Endodermal cell (in vitro differentiated cells): ENCODE measurements at regions not wholly inside any gene's neighbourhood (a gene's known extent, or its start where the extent isn't known, plus 50 kb on each side); places are given as distances from the start of the nearest gene placed in this dataset.

Experiments
- DNase-seq: peaks from one replicate; pipeline ENCODE4 v3.0.0-alpha.2; 2017
- H3K27ac ChIP-seq: 2 replicates; pipeline ENCODE4 v1.5.1; 2013; ENCODE audit warnings: mild to moderate bottlenecking, low read depth, low read length, moderate library complexity
- H3K27me3 ChIP-seq: 2 replicates; pipeline ENCODE4 v1.6.1; 2013; ENCODE audit warnings: mild to moderate bottlenecking, low read length, moderate library complexity; ENCODE audit not compliant: insufficient read depth, control insufficient read depth, poor library complexity, severe bottlenecking
- H3K36me3 ChIP-seq: 2 replicates; pipeline ENCODE4 v1.7.0; 2013; ENCODE audit warnings: mild to moderate bottlenecking, low read length, moderate library complexity; ENCODE audit not compliant: control insufficient read depth, insufficient read depth
- H3K4me1 ChIP-seq: one replicate; pipeline ENCODE4 v1.7.0; 2013; ENCODE audit warnings: low read length; ENCODE audit not compliant: control insufficient read depth, insufficient read depth
- H3K4me3 ChIP-seq: 2 replicates; pipeline ENCODE4 v1.5.1; 2013; ENCODE audit warnings: mild to moderate bottlenecking, low read length, moderate library complexity
- H3K9ac ChIP-seq: 2 replicates; pipeline ENCODE4 v1.6.1; 2013; ENCODE audit warnings: mild to moderate bottlenecking, low read length, moderate library complexity; ENCODE audit not compliant: poor library complexity, severe bottlenecking; ENCODE audit errors: extremely low read depth
- H3K9me3 ChIP-seq: 2 replicates; pipeline ENCODE4 v1.6.1; 2013; ENCODE audit warnings: mild to moderate bottlenecking, low read length, moderate library complexity; ENCODE audit not compliant: control insufficient read depth
- H3K27ac Mint-ChIP-seq: 2 replicates; pipeline ENCODE4 v1.8.0; 2020; ENCODE audit warnings: mixed read lengths
- H3K27me3 Mint-ChIP-seq: 2 replicates; pipeline ENCODE4 v1.8.0; 2021; ENCODE audit warnings: mild to moderate bottlenecking, mixed read lengths; ENCODE audit not compliant: insufficient read depth
- H3K36me3 Mint-ChIP-seq: 2 replicates; pipeline ENCODE4 v1.8.0; 2020; ENCODE audit warnings: low read depth, mixed read lengths
- H3K4me1 Mint-ChIP-seq: 2 replicates; pipeline ENCODE4 v1.8.0; 2020; ENCODE audit warnings: mixed read lengths
- H3K4me3 Mint-ChIP-seq: 2 replicates; pipeline ENCODE4 v1.8.0; 2020; ENCODE audit warnings: mild to moderate bottlenecking, moderate library complexity, mixed read lengths
- H3K9me3 Mint-ChIP-seq: 2 replicates; pipeline ENCODE4 v1.8.0; 2020; ENCODE audit warnings: mild to moderate bottlenecking, mixed read lengths
- CTCF ChIP-seq: fragments of 200-600 bp; sonication (generic); conservative IDR thresholded peaks from 2 replicates; pipeline ENCODE4 v1.5.0; 2021; ENCODE audit warnings: antibody characterized with exemption, mild to moderate bottlenecking
- WGBS, 2 experiments: methylation state at CpG; one replicate each; pipeline versions ENCODE4 v1.1.5 to v1.1.7; 2013; ENCODE audit warnings: missing lambda C conversion rate in 2 of 2, mixed read lengths in 1 of 2; ENCODE audit not compliant: insufficient coverage in 1 of 2, insufficient read length in 1 of 2; 5-methylcytosine and 5-hydroxymethylcytosine counted together

GRCh38 chr18:10113121-10114022 lies 199.6 kb downstream of the VAPA start:
- H3K9me3 ChIP-seq = no peaks in the 10 kb centered on the region
- no peaks in the 10 kb centered on the region for H3K36me3 ChIP-seq
- Mint-ChIP-seq H3K36me3 (no peaks in the 10 kb centered on the region), H3K9me3 (no peaks in the 10 kb centered on the region), H3K4me3 (no peak overlapping the region), H3K27me3 (no peaks in the 10 kb centered on the region), H3K27ac (no peak overlapping the region), H3K4me1 (peaks cover 12% of the 10 kb centered on the region)
- WGBS, 2 experiments = 89 to 94% methylated on average over 7 to 8 of the region's 8 CpGs
- DNase-seq = no peak
- H3K27me3 ChIP-seq = no peaks in the 10 kb centered on the region
- no peaks in the 10 kb centered on the region for H3K4me1 ChIP-seq
- H3K9ac ChIP-seq = no peak overlapping the region
- H3K27ac ChIP-seq = no peak overlapping the region
- H3K4me3 ChIP-seq = no peak overlapping the region
- no peak for TF ChIP-seq CTCF

GRCh38 chr18:10114717-10115463 lies 201.1 kb downstream of the VAPA start:
- Histone ChIP-seq H3K9me3 (peaks cover 8% of the 10 kb centered on the region), H3K9ac (no peak overlapping the region), H3K4me1 (no peaks in the 10 kb centered on the region), H3K27me3 (no peaks in the 10 kb centered on the region), H3K4me3 (no peak overlapping the region), H3K27ac (peak overlapping the region; percentile 52), H3K36me3 (no peaks in the 10 kb centered on the region)
- H3K4me1 Mint-ChIP-seq = peaks cover 12% of the 10 kb centered on the region
- no peaks in the 10 kb centered on the region for H3K27me3 Mint-ChIP-seq
- no peaks in the 10 kb centered on the region for H3K36me3 Mint-ChIP-seq
- no peak overlapping the region for H3K4me3 Mint-ChIP-seq
- no peak for TF ChIP-seq CTCF
- peak; percentile 40 for DNase-seq
- WGBS, 2 experiments = 67 to 74% methylated on average over 1 to 6 of the region's 6 CpGs
- H3K9me3 Mint-ChIP-seq = peaks cover 2% of the 10 kb centered on the region
- H3K27ac Mint-ChIP-seq = no peak overlapping the region

- H3K27me3 ChIP-seq = no peaks in the 10 kb centered on the region
- Mint-ChIP-seq H3K4me1 (peaks cover 12% of the 10 kb centered on the region), H3K27me3 (no peaks in the 10 kb centered on the region), H3K36me3 (no peaks in the 10 kb centered on the region), H3K4me3 (no peak overlapping the region), H3K27ac (no peak overlapping the region), H3K9me3 (peaks cover 4% of the 10 kb centered on the region)
- no peak overlapping the region for H3K4me3 ChIP-seq
- no peak overlapping the region for H3K9ac ChIP-seq
- DNase-seq = no peak
- H3K9me3 ChIP-seq = peaks cover 9% of the 10 kb centered on the region
- H3K36me3 ChIP-seq = no peaks in the 10 kb centered on the region
- TF ChIP-seq CTCF = no peak
- H3K27ac ChIP-seq = no peak overlapping the region
- 95 to 100% methylated on average over 1 to 2 of the region's 3 CpGs for WGBS, 2 experiments
- H3K4me1 ChIP-seq = no peaks in the 10 kb centered on the region
Measured at GRCh38 chr18:10116574-10116973, 202.8 kb downstream of the VAPA start.
